ENCODE measurements at regions not wholly inside any gene's neighbourhood (a gene's known extent, or its start where the extent isn't known, plus 50 kb on each side); places are given as distances from the start of the nearest gene placed in this dataset.
"Not testable (repeated sequence)": the region's sequence is repeated elsewhere in the genome, so short reads cannot be mapped to it uniquely, and the experiment has no call there.

GRCh38 chr9:20238921-20239320 lies 383.4 kb downstream of the MLLT3 start:
- intact Hi-C loops (cut with DNase I; ENCODE audit: low total_unique reads), result no loop called here
- Histone ChIP-seq H3K4me3 (no peak overlapping the region), H3K4me1 (no peaks in the 10 kb centered on the region), H3K27ac (no peak overlapping the region), H3K27me3 (no peaks in the 10 kb centered on the region), H3K9me3 (peaks cover 0 to 7% (median 0%) of the 10 kb centered on the region in 4 donors), H3K36me3 (no peaks in the 10 kb centered on the region)
- no peak for TF ChIP-seq EP300 (IDR thresholded peaks at IDR 0.05)
- TF ChIP-seq POLR2AphosphoS5 (IDR thresholded peaks at IDR 0.05), result no peak
- no peak for TF ChIP-seq POLR2A (IDR thresholded peaks at IDR 0.05)
- TF ChIP-seq CTCF (IDR thresholded peaks at IDR 0.05), result no peak
- DNase-seq, result no peak
- WGBS, 5 donors, result 50 to 78% (median 64%) methylated on average over 1 of the region's 1 CpG

GRCh38 chr9:20237686-20238085 lies 384.6 kb downstream of the MLLT3 start:
- no peak for DNase-seq
- TF ChIP-seq POLR2AphosphoS5 (IDR thresholded peaks at IDR 0.05) (no peak), EP300 (IDR thresholded peaks at IDR 0.05) (no peak), CTCF (IDR thresholded peaks at IDR 0.05) (no peak), POLR2A (IDR thresholded peaks at IDR 0.05) (no peak)
- Histone ChIP-seq H3K27ac (no peak overlapping the region), H3K4me1 (no peaks in the 10 kb centered on the region), H3K4me3 (no peak overlapping the region), H3K27me3 (no peaks in the 10 kb centered on the region), H3K36me3 (no peaks in the 10 kb centered on the region), H3K9me3 (peaks cover 0 to 7% (median 0%) of the 10 kb centered on the region in 4 donors)
- intact Hi-C loops (cut with DNase I; ENCODE audit: low total_unique reads), result no loop called here
- 86 to 100% (median 96%) methylated on average over 1 of the region's 1 CpG for WGBS, 5 donors

GRCh38 chr9:20236676-20237075 lies 385.6 kb downstream of the MLLT3 start:
- peak in 1 of 2 donors; percentile 38 for DNase-seq
- 29 to 58% (median 47%) methylated on average over 4 of the region's 4 CpGs for WGBS, 5 donors
- no peak overlapping the region for H3K4me3 ChIP-seq
- H3K27ac ChIP-seq, result no peak overlapping the region
- peaks cover 0 to 7% (median 0%) of the 10 kb centered on the region in 4 donors for H3K9me3 ChIP-seq
- H3K27me3 ChIP-seq, result no peaks in the 10 kb centered on the region
- H3K4me1 ChIP-seq, result no peaks in the 10 kb centered on the region
- H3K36me3 ChIP-seq, result no peaks in the 10 kb centered on the region
- TF ChIP-seq EP300 (IDR thresholded peaks at IDR 0.05) (no peak), POLR2AphosphoS5 (IDR thresholded peaks at IDR 0.05) (no peak), POLR2A (IDR thresholded peaks at IDR 0.05) (no peak), CTCF (IDR thresholded peaks at IDR 0.05) (no peak)
- intact Hi-C loops (cut with DNase I; ENCODE audit: low total_unique reads), result no loop called here

- H3K27ac ChIP-seq; H3K4me3 ChIP-seq; H3K9me3 ChIP-seq; DNase-seq; H3K27me3 ChIP-seq; intact Hi-C loops (cut with DNase I; ENCODE audit: low total_unique reads); H3K36me3 ChIP-seq; H3K4me1 ChIP-seq: not testable (repeated sequence)
- WGBS, 5 donors, result 90 to 99% (median 94%) methylated on average over 11 of the region's 11 CpGs
These were observed 387.1 kb downstream of the MLLT3 start for GRCh38 chr9:20235206-20235605.

GRCh38 chr9:20228096-20228495 lies 394.2 kb downstream of the MLLT3 start:
- WGBS, 5 donors, result 77 to 94% (median 87%) methylated on average over 2 of the region's 2 CpGs
- no peak overlapping the region for H3K27ac ChIP-seq

More at GRCh38 chr9:20228096-20228495, 394.2 kb downstream of the MLLT3 start:
- no peak for TF ChIP-seq POLR2A (IDR thresholded peaks at IDR 0.05)
- TF ChIP-seq POLR2AphosphoS5 (IDR thresholded peaks at IDR 0.05), result no peak
- no peak for TF ChIP-seq CTCF (IDR thresholded peaks at IDR 0.05)
- no peak for TF ChIP-seq EP300 (IDR thresholded peaks at IDR 0.05)
- Histone ChIP-seq H3K27me3 (no peaks in the 10 kb centered on the region), H3K9me3 (no peaks in the 10 kb centered on the region), H3K36me3 (no peaks in the 10 kb centered on the region), H3K4me3 (no peak overlapping the region), H3K4me1 (no peaks in the 10 kb centered on the region)
- intact Hi-C loops (cut with DNase I; ENCODE audit: low total_unique reads), result no loop called here
- no peak for DNase-seq

Measured in stomach (tissue), 8 donors.